Uterus (tissue), 3 donors: ENCODE measurements at regions not wholly inside any gene's neighbourhood (a gene's known extent, or its start where the extent isn't known, plus 50 kb on each side); places are given as distances from the start of the nearest gene placed in this dataset.
"Not testable (repeated sequence)": the region's sequence is repeated elsewhere in the genome, so short reads cannot be mapped to it uniquely, and the experiment has no call there.

Source experiments
- DNase-seq, 2 donors: peaks; one replicate each; pipeline ENCODE4 v3.0.0-alpha.2; 2019 to 2020
- H3K27ac ChIP-seq, 2 donors: fragments of 200-600 bp; sonication (generic); 1 replicate in 1 of 2; 2 replicates in 1 of 2; pipeline ENCODE4 v1.5.1; 2016 to 2018
- H3K27me3 ChIP-seq, 2 donors: fragments of 200-600 bp; sonication (generic); one replicate each; pipeline ENCODE4 v1.5.1; 2018 to 2019; ENCODE audit warnings: control low read depth in 1 of 2
- H3K36me3 ChIP-seq, 2 donors: fragments of 200-600 bp; sonication (generic); one replicate each; pipeline ENCODE4 v1.5.1; 2019; ENCODE audit warnings: control low read depth in 1 of 2
- H3K4me1 ChIP-seq, 2 donors: fragments of 200-600 bp; sonication (generic); one replicate each; pipeline ENCODE4 v1.5.1; 2018 to 2019; ENCODE audit warnings: control low read depth in 1 of 2
- H3K4me3 ChIP-seq, 2 donors: fragments of 200-600 bp; sonication (generic); 1 replicate in 1 of 2; 2 replicates in 1 of 2; pipeline ENCODE4 v1.5.1; 2018 to 2019; ENCODE audit warnings: mild to moderate bottlenecking in 1 of 2
- H3K9me3 ChIP-seq, 2 donors: fragments of 200-600 bp; sonication (generic); one replicate each; pipeline ENCODE4 v1.5.1; 2019; ENCODE audit warnings: control low read depth in 1 of 2
- POLR2A ChIP-seq, 2 donors: fragments of 450-650 bp; IDR thresholded peaks; one replicate each; pipeline ENCODE4 v1.6.1; 2016; ENCODE audit warnings: antibody characterized with exemption in 2 of 2, mild to moderate bottlenecking in 1 of 2, moderate library complexity in 1 of 2
- intact Hi-C: fragments of 100-400 bp; cut with DNase I; formaldehyde crosslinking; loops from one replicate; pipeline ENCODE4 v1.15.1; 2023; ENCODE audit warnings: low total_unique reads
- TF ChIP-seq, protein P1 (sequence below), 4 experiments: fragments of 200-600 bp in 2 of 4; fragments of 450-650 bp in 2 of 4; sonication (generic) in 2 of 4; IDR thresholded peaks; one replicate each; pipeline ENCODE4 v1.5.1; 2016 to 2019; ENCODE audit warnings: antibody characterized with exemption in 4 of 4, mild to moderate bottlenecking in 2 of 4, moderate library complexity in 1 of 4
- donor health status: DM: yes; HTN: yes; CAD: no.

DNA sequence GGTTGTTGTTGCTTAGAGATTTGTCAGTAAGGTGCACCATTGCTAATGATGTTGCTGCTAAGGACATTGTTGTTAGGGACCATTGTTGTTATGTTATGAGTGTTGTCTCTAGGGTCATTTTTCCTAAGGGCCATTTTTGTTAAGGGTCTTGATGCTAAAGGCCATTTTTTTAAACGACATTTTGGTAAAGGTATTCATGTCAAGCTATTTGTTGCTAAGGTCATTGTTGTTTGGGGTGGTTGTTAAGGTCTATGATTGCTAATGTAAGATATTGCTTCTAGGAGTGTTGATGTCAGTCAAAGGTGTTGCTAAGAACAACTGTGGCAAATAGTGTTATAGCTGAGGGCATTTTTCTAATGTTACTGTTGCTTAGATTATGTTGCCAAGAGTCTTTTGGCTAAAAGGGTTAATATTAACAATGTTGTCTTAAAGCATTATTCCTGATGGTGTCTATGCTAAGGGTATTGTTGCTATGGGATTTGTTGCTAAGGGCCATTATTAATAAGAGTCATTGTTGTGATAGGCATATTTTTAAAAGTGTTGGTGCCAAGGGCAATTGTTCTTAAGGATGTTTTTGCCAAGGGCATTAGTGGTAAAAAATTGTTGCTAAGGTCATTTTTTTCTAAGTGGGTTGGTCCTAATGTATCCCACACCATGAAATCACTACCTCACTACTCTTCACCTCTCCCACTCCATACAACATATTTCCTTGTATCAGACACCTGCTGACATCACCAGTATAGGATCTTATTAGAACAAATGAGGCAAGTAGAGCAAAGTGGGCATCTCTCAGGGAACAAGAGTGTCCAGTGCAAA, 56.2 kb downstream of the SPATA31A6 start:
- H3K27ac ChIP-seq, H3K4me1 ChIP-seq, H3K4me3 ChIP-seq, H3K27me3 ChIP-seq, H3K36me3 ChIP-seq, intact Hi-C loops, DNase-seq, H3K9me3 ChIP-seq: not testable (repeated sequence)

DNA sequence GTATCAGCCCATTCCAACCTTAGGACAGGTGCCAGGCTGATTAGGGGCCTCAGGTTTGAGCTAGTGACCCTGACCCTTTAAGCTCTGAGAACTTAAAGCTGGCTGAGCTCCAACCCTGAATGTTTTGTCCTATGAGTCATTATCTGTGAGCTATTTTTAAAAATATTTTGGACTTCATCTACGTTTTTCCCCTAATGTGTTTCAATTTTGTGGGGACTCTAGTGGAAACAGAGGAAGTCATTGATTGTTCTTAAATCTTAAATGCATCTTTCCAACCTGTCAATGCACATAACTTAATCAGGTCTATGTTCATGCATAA, 56.8 kb downstream of the SPATA31A6 start:
- intact Hi-C loops, H3K4me1 ChIP-seq, H3K27me3 ChIP-seq, DNase-seq, H3K36me3 ChIP-seq, H3K27ac ChIP-seq, H3K4me3 ChIP-seq, H3K9me3 ChIP-seq: not testable (repeated sequence)

DNA sequence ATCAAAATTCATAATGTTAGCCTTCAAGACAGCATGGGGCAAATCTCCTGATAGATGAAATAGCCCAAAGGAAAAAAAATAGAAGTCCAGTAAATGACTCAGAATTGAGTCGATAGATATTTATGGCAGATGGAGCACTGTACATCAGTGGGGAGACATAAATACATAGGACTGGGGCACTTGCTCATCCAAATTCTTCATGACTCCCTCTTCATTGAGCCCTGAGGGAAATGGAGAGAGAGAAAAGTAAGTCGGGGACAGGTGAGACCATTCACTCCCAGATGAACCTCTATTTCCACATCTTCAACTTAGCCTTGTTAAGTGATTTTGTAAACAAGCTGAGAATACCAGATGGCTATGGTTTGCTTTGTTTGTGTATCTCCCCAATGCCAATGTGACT, 59.8 kb downstream of the SPATA31A6 start:
- H3K27ac ChIP-seq, H3K4me3 ChIP-seq, H3K9me3 ChIP-seq, H3K4me1 ChIP-seq, H3K27me3 ChIP-seq, H3K36me3 ChIP-seq, DNase-seq, intact Hi-C loops: not testable (repeated sequence)

DNA sequence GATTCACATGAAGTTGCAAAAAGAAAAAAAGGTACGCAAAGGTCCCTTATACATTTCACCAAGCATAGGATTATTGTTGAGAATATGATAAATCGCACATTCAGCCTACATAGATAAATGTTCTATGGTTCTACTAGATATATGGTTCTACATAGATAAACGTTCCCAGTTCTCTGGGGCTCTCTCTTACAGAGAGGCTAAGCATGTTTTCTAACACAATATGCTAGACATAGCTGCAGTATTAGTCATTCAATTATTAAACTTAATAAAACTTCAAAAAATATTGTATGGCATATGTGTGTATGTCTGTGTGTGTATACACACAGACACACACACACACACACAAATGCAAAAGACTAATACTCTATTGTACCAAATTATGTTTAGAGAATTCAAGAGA, 60.4 kb downstream of the SPATA31A6 start:
- H3K9me3 ChIP-seq, intact Hi-C loops, H3K36me3 ChIP-seq, DNase-seq, H3K4me1 ChIP-seq, H3K4me3 ChIP-seq, H3K27ac ChIP-seq, H3K27me3 ChIP-seq: not testable (repeated sequence)

DNA sequence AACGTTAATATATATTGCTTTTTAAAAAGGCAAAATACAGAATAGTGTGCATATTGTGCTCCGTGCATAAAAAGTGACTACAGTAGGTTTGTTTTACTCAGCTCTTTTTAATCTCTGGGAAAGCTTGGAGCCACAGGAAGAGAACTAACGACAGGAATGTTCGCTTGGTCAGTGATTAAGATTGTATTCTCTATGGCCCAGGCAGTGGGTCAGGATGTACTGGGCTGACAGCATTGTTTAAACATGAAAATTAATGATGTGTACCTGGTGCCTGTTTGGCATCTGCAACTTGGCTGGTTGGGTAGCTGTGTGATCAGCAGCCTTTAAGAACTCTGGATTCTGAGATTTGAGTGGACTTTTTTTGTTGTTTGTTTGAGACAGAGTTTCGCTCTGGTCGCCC, 85.3 kb downstream of the SPATA31A6 start:
- H3K36me3 ChIP-seq, DNase-seq, H3K27me3 ChIP-seq, intact Hi-C loops, H3K27ac ChIP-seq, H3K9me3 ChIP-seq, H3K4me3 ChIP-seq, H3K4me1 ChIP-seq: not testable (repeated sequence)

DNA sequence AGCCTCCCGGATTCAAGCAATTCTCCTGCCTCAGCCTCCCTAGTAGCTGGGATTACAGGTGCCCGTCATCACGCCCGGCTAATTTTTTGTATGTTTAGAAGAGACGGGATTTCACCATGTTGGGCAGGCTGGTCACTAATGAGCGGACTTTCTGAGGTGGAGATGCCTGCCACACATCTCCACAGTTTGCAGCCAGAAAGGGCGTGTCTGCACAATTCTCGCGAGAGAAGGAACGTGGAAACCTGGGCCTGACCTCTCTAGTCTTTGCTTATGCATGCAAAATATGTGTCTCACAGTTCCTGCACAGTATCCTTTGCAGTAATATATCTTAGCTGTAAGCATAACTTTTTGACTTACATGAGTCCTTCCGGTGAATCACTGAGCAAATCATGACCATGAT, 85.7 kb downstream of the SPATA31A6 start:
- H3K27me3 ChIP-seq, intact Hi-C loops, H3K4me1 ChIP-seq, H3K36me3 ChIP-seq, H3K4me3 ChIP-seq, H3K27ac ChIP-seq, DNase-seq, H3K9me3 ChIP-seq: not testable (repeated sequence)

DNA sequence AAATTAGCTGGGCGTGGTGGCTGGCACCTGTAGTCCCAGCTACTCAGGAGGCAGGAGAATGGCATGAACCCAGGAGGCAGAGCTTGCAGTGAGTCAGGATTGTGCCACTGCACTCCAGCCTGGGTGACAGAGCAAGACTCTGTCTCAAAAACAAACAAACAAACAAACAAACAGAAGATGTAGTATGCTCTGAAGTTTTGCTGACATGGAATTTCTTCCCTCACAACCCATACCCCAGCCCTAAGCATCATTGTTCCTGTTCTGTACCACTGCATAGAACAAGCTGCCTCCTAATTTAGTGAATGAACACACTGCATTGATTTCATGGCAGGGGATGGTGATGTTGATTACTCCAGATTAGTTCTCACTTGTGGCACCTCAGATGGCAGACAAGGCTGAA, 89.7 kb downstream of the SPATA31A6 start:
- H3K4me3 ChIP-seq, H3K27me3 ChIP-seq, H3K4me1 ChIP-seq, H3K9me3 ChIP-seq, intact Hi-C loops, H3K27ac ChIP-seq, DNase-seq, H3K36me3 ChIP-seq: not testable (repeated sequence)

DNA sequence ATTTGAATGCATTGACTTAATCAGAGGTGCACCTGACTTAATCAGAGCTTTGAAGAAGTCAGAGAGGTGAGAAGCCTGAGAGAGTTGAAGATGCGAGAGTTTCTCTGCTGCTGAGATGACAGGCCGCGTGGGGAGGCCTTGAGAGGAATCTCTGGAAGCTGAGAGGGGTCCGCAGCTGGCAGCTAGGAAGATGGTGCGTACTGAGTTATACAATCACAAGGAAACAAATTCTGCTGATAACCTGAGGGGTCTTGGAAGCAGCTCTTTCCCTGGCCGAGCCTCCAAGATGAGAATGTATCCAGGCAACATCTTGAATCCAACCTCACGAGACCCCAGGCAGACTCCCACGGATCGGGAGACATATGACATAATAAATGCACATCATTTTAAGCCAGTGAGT, 91.7 kb downstream of the SPATA31A6 start:
- Histone ChIP-seq H3K27me3 (no peaks in the 10 kb centered on the region), H3K36me3 (no peaks in the 10 kb centered on the region), H3K4me1 (no peaks in the 10 kb centered on the region), H3K27ac (no peak overlapping the region), H3K4me3 (no peak overlapping the region), H3K9me3 (no peaks in the 10 kb centered on the region)
- DNase-seq, result no peak
- TF ChIP-seq, protein P1, sequence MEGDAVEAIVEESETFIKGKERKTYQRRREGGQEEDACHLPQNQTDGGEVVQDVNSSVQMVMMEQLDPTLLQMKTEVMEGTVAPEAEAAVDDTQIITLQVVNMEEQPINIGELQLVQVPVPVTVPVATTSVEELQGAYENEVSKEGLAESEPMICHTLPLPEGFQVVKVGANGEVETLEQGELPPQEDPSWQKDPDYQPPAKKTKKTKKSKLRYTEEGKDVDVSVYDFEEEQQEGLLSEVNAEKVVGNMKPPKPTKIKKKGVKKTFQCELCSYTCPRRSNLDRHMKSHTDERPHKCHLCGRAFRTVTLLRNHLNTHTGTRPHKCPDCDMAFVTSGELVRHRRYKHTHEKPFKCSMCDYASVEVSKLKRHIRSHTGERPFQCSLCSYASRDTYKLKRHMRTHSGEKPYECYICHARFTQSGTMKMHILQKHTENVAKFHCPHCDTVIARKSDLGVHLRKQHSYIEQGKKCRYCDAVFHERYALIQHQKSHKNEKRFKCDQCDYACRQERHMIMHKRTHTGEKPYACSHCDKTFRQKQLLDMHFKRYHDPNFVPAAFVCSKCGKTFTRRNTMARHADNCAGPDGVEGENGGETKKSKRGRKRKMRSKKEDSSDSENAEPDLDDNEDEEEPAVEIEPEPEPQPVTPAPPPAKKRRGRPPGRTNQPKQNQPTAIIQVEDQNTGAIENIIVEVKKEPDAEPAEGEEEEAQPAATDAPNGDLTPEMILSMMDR (IDR thresholded peaks at IDR 0.05), result no peak
- no peak for TF ChIP-seq POLR2A (IDR thresholded peaks at IDR 0.05)
- intact Hi-C loops, result no loop called here

DNA sequence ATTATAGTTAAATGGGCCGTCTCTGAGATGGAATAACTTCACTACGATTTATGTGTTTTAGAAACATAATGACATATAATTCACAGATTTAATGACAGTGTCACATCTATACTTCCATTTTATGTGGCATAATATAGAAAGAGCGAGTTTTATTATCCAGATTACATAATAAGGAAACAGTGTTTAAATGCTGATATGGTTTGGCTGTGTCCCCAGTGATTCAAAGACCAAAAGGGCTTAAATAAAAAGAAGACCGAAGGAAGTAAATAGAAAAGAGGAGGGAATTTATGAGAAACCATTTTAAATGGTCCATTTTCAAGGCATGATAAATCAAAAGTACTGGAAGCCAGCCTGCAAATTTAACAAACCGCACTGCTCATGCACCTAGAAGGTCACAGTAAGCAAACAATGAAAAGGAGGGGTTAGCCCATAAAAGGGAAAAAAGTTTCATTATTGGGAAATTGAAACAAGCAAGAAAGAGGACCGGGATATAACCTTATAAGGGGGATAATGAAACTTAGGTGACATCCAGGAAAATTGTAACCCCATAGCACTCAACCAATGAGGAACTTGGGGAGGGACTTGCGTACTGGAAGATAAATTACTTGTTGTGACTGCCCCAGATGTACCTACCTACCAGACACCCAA, 99.2 kb downstream of the SPATA31A6 start:
- H3K4me1 ChIP-seq, DNase-seq, H3K27ac ChIP-seq, H3K27me3 ChIP-seq, H3K9me3 ChIP-seq, H3K4me3 ChIP-seq, intact Hi-C loops, H3K36me3 ChIP-seq: not testable (repeated sequence)

DNA sequence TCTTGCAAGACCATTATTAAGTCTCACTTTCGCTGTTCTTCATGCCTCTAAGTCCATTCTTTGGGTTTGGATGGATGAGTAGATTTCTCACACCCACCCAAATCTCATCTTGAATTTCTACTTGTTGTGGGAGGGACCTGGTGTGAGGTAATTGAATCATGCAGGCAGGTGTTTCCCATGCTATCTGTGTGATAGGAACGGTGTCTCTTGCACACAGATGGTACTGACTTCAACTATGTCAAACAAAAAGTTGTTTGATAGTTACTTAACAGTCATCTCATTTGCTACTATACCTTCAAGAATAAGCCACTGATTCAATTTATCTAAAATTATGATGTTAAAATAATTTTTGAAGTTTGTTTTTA, 99.7 kb downstream of the SPATA31A6 start:
- H3K27ac ChIP-seq, H3K36me3 ChIP-seq, intact Hi-C loops, H3K4me3 ChIP-seq, H3K27me3 ChIP-seq, DNase-seq, H3K9me3 ChIP-seq, H3K4me1 ChIP-seq: not testable (repeated sequence)

DNA sequence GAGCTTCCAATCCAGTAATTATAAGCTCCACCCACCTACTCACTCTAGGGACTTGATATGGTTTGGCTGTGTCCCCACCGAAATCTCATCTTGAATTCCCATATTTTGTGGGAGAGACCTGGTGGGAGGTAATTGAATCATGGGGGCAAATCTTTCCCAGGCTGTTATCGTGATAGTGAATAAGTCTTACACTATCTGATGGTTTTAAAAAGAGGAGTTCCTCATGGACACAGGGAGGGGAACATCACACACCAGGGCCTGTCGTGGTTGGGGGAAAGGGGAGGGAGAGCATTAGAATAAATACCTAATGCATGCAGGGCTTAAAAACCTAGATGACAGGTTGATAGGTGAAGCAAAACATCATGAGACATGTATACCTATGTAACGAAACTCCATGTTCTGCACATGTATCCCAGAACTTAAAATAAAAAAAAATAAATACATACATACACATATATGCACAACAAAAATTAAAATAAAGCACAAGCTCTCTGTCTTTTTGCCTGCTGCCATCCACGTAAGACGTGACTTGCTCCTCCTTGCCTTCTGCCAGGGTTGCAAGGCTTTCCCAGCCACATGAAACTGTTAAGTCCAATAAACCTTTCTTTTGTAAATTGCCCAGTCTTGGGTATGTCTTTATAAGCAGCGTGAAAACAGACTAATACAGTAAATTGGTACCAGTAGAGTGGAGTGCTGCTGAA, 102.8 kb downstream of the SPATA31A6 start:
- H3K4me1 ChIP-seq, H3K4me3 ChIP-seq, H3K9me3 ChIP-seq, H3K27ac ChIP-seq, intact Hi-C loops, H3K27me3 ChIP-seq, DNase-seq, H3K36me3 ChIP-seq: not testable (repeated sequence)

DNA sequence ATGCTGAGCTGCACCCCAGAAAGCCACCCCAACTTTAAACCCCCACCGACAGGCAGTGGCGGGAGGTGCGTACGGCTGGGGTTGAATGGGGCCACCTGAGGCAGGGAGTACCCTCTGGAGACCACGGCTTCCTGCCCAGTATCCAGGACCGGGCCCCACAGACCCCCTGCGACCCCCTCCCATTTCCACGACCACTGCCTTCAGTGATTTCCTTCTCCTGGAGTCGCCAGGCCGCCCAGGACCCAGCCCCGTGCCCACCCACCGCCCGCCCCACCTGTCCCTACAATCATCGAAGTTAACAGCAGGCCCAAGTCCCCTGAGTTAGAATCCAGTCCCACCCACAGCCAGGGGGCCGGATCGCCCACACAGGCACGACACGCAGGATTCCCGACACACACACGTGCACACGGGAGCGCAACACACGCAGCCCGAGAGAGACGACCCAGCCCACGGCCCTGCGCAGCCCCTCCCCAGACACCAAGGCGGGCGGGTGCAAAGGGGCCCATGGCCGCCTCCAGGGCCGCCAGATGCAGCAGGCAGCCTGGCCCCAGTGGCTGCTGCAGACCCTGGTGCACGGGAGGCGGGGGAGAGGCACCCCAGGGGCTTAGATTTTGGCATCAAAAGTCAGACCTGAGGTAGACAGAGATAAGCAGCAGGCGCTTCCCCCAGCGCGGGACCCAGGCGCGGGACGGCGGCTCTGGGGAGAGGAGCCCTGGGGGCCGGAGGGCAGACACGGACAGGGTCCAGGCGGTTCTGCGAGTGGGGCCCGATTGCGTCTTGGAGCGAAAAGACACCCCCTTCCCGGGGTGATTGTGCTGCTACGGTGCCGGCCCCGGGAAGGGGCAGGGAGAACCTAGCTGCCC, 104.8 kb downstream of the SPATA31A6 start:
- H3K9me3 ChIP-seq, H3K4me3 ChIP-seq, H3K27ac ChIP-seq, DNase-seq, intact Hi-C loops, H3K27me3 ChIP-seq, H3K4me1 ChIP-seq, H3K36me3 ChIP-seq: not testable (repeated sequence)
